GM23338 (cell line): ENCODE measurements at regions not wholly inside any gene's neighbourhood (a gene's known extent, or its start where the extent isn't known, plus 50 kb on each side); places are given as distances from the start of the nearest gene placed in this dataset.

Experiments
- CREB1 ChIP-seq: fragments of 250-450 bp; sonication (Bioruptor Pico); IDR thresholded peaks from 2 replicates; pipeline ENCODE4 v1.5.0; 2020; ENCODE audit warnings: low read depth, mild to moderate bottlenecking, moderate library complexity
- CTCF ChIP-seq, 2 experiments: fragments of 200-600 bp in 1 of 2; sonication (generic) in 1 of 2; conservative IDR thresholded peaks; 2 replicates each; pipeline versions ENCODE4 v1.5.1 to v1.6.1; 2016 to 2017; ENCODE audit warnings: antibody characterized with exemption in 2 of 2, low read depth in 2 of 2, mild to moderate bottlenecking in 2 of 2, moderate library complexity in 1 of 2
- ETS1 ChIP-seq: IDR thresholded peaks from 2 replicates; pipeline ENCODE4 v1.6.1; 2016; ENCODE audit warnings: antibody characterized with exemption
- EZH2 ChIP-seq: fragments of 200-600 bp; sonication (generic); IDR thresholded peaks from one replicate; pipeline ENCODE4 v1.8.0; 2017; ENCODE audit warnings: antibody characterized with exemption, mild to moderate bottlenecking, low read depth; ENCODE audit not compliant: unreplicated experiment
- EZH2phosphoT487 ChIP-seq: fragments of 200-600 bp; sonication (generic); IDR thresholded peaks from one replicate; pipeline ENCODE4 v1.8.1; 2018; ENCODE audit warnings: antibody characterized with exemption; ENCODE audit not compliant: unreplicated experiment
- JUNB ChIP-seq: IDR thresholded peaks from one replicate; pipeline ENCODE4 v1.6.1; 2016; ENCODE audit warnings: antibody characterized with exemption; ENCODE audit not compliant: unreplicated experiment
- NANOG ChIP-seq: IDR thresholded peaks from 2 replicates; pipeline ENCODE4 v1.6.1; 2016; ENCODE audit warnings: antibody characterized with exemption, borderline replicate concordance
- POLR2AphosphoS5 ChIP-seq: IDR thresholded peaks from 2 replicates; pipeline ENCODE4 v1.6.1; 2016; ENCODE audit warnings: antibody characterized with exemption, low read depth
- REST ChIP-seq: IDR thresholded peaks from one replicate; pipeline ENCODE4 v1.6.1; 2018; ENCODE audit warnings: antibody characterized with exemption; ENCODE audit not compliant: unreplicated experiment
- ZNF114 ChIP-seq: fragments of 250-450 bp; sonication (Bioruptor Pico); IDR thresholded peaks from 2 replicates; pipeline ENCODE4 v1.5.0; 2020; ENCODE audit warnings: mild to moderate bottlenecking, moderate library complexity
- ZNF331 ChIP-seq: fragments of 250-450 bp; sonication (Bioruptor Pico); IDR thresholded peaks from 2 replicates; pipeline ENCODE4 v1.5.0; 2020; ENCODE audit warnings: low read depth, mild to moderate bottlenecking, moderate library complexity
- ZNF462 ChIP-seq: fragments of 250-450 bp; sonication (Bioruptor Pico); IDR thresholded peaks from 2 replicates; pipeline ENCODE4 v1.5.0; 2020; ENCODE audit warnings: mild to moderate bottlenecking, moderate library complexity

GRCh38 chr11:134660416-134660815 lies 248.4 kb upstream of the B3GAT1 start:
- TF ChIP-seq CTCF (conservative IDR thresholded peaks at IDR 0.05; ENCODE audit: low read depth in 2 of 2) (no peak), POLR2AphosphoS5 (no peak), EZH2 (no peak), JUNB (no peak), REST (no peak), CREB1 (CRISPR knock-in tag) (no peak), EZH2phosphoT487 (no peak), ZNF462 (no peak), ZNF114 (CRISPR knock-in tag) (no peak), ETS1 (no peak), ZNF331 (CRISPR knock-in tag) (no peak), NANOG (no peak)
